IMR-90 (cell line): ENCODE measurements at regions not wholly inside any gene's neighbourhood (a gene's known extent, or its start where the extent isn't known, plus 50 kb on each side); places are given as distances from the start of the nearest gene placed in this dataset.

Experiments used
- CTCF ChIP-seq: conservative IDR thresholded peaks from 2 replicates; pipeline ENCODE4 v1.5.1; 2012; ENCODE audit warnings: mild to moderate bottlenecking, low read depth, low read length, improper control_type of control experiment
- MAZ ChIP-seq: IDR thresholded peaks from 2 replicates; pipeline ENCODE4 v1.6.1; 2012; ENCODE audit warnings: low read depth, mild to moderate bottlenecking, low read length, improper control_type of control experiment, moderate library complexity, borderline replicate concordance
- POLR2A ChIP-seq: IDR thresholded peaks from 2 replicates; pipeline ENCODE4 v1.6.1; 2012; ENCODE audit warnings: mild to moderate bottlenecking, low read depth, low read length

GRCh38 chr5:28666110-28666509 is 1627.7 kb upstream of the CDH9 start:
- TF ChIP-seq POLR2A (no peak), CTCF (no peak), MAZ (no peak)
